SK-N-SH (cell line): ENCODE measurements at regions not wholly inside any gene's neighbourhood (a gene's known extent, or its start where the extent isn't known, plus 50 kb on each side); places are given as distances from the start of the nearest gene placed in this dataset.

Source experiments
- CTCF ChIA-PET: fragments of 300-600, 350-600 bp; formaldehyde crosslinking; extraction: SDS; loops from one replicate; lab custom pipeline; 2021; lab: Yijun Ruan, JAX
- POLR2A ChIA-PET: fragments of 350-600 bp; sonication (Branson Sonifier 250); formaldehyde crosslinking; extraction: SDS; loops from one replicate; lab custom pipeline; 2020; ENCODE audit warnings: antibody characterized with exemption, inconsistent platforms; lab: Yijun Ruan, JAX
- DNase-seq: peaks from one replicate; pipeline ENCODE4 v3.0.0; 2012
- H2AFZ ChIP-seq: fragments of 200-600 bp; sonication (generic); 2 replicates; pipeline ENCODE4 v1.8.1; 2016; ENCODE audit warnings: antibody characterized with exemption, mild to moderate bottlenecking, low read depth
- H3F3A ChIP-seq: fragments of 200-600 bp; sonication (generic); replicated peaks from 2 replicates; pipeline ENCODE3; 2016; ENCODE audit warnings: antibody characterized with exemption, mild to moderate bottlenecking; ENCODE audit not compliant: insufficient read depth
- H3K27ac ChIP-seq, 2 experiments: fragments of 200-500 bp in 1 of 2; fragments of 200-600 bp in 1 of 2; sonication (Bioruptor generic) in 1 of 2; sonication (generic), shearing (Covaris generic) in 1 of 2; 2 replicates each; pipeline versions ENCODE4 v1.5.1 to v1.6.1; 2014 to 2016; ENCODE audit warnings: low read depth in 2 of 2, inconsistent platforms in 1 of 2, low read length in 1 of 2, mild to moderate bottlenecking in 1 of 2, mixed read lengths in 1 of 2
- H3K27me3 ChIP-seq: fragments of 200-600 bp; sonication (generic), shearing (Covaris generic); 2 replicates; pipeline ENCODE4 v1.6.1; 2016; ENCODE audit warnings: mixed run types; ENCODE audit not compliant: insufficient read depth
- H3K36me3 ChIP-seq, 2 experiments: fragments of 200-500 bp in 1 of 2; fragments of 200-600 bp in 1 of 2; sonication (Bioruptor generic) in 1 of 2; sonication (generic) in 1 of 2; replicated peaks in 1 of 2; 2 replicates each; pipeline versions ENCODE3 to v1.5.1; 2014 to 2016; ENCODE audit warnings: low read length in 1 of 2, mild to moderate bottlenecking in 1 of 2; ENCODE audit not compliant: insufficient read depth in 2 of 2, control insufficient read depth in 1 of 2
- H3K4me1 ChIP-seq, 2 experiments: fragments of 200-500 bp in 1 of 2; fragments of 200-600 bp in 1 of 2; sonication (Bioruptor generic) in 1 of 2; sonication (generic), shearing (Covaris generic) in 1 of 2; 2 replicates each; pipeline versions ENCODE4 v1.5.1 to v1.6.1; 2014 to 2016; ENCODE audit warnings: low read depth in 1 of 2, low read length in 1 of 2, mixed run types in 1 of 2; ENCODE audit not compliant: insufficient read depth in 2 of 2, control insufficient read depth in 1 of 2
- H3K4me2 ChIP-seq: fragments of 200-600 bp; sonication (generic), shearing (Covaris generic); 2 replicates; pipeline ENCODE4 v1.6.1; 2017; ENCODE audit warnings: mixed run types
- H3K4me3 ChIP-seq, 2 experiments: fragments of 200-500 bp in 1 of 2; fragments of 200-600 bp in 1 of 2; sonication (Bioruptor generic) in 1 of 2; sonication (generic), shearing (Covaris generic) in 1 of 2; 2 replicates each; pipeline versions ENCODE4 v1.5.1 to v1.8.1; 2014 to 2016; ENCODE audit warnings: low read depth in 2 of 2, inconsistent platforms in 1 of 2, low read length in 1 of 2, mild to moderate bottlenecking in 1 of 2, mixed read lengths in 1 of 2, moderate library complexity in 1 of 2
- H3K79me2 ChIP-seq: fragments of 200-600 bp; sonication (generic); 2 replicates; pipeline ENCODE4 v1.8.1; 2017; ENCODE audit warnings: mild to moderate bottlenecking; ENCODE audit not compliant: insufficient read depth
- H3K9ac ChIP-seq: fragments of 200-600 bp; sonication (generic); 2 replicates; pipeline ENCODE4 v1.6.1; 2017; ENCODE audit warnings: mixed run types
- H3K9me2 ChIP-seq: fragments of 200-600 bp; sonication (generic); 2 replicates; pipeline ENCODE4 v1.6.1; 2017; ENCODE audit warnings: mixed run types
- H3K9me3 ChIP-seq: fragments of 200-600 bp; sonication (generic); 2 replicates; pipeline ENCODE4 v1.6.1; 2017; ENCODE audit warnings: mixed run types, mild to moderate bottlenecking, moderate library complexity
- H4K20me1 ChIP-seq: fragments of 200-600 bp; sonication (generic); 2 replicates; pipeline ENCODE4 v1.6.1; 2017; ENCODE audit warnings: mild to moderate bottlenecking, mixed run types; ENCODE audit not compliant: insufficient read depth
- CHD2 ChIP-seq: fragments of 150-350 bp; IDR thresholded peaks from 2 replicates; pipeline ENCODE4 v1.6.1; 2018; ENCODE audit warnings: low read length; ENCODE audit not compliant: partially characterized antibody
- FOXM1 ChIP-seq: IDR thresholded peaks from 2 replicates; pipeline ENCODE4 v1.4.0; 2012; ENCODE audit warnings: low read depth, mild to moderate bottlenecking
- JUND ChIP-seq: IDR thresholded peaks from 2 replicates; pipeline ENCODE4 v1.4.0; 2012
- MAX ChIP-seq: IDR thresholded peaks from 2 replicates; pipeline ENCODE4 v1.4.0; 2012; ENCODE audit warnings: low read depth
- MEF2A ChIP-seq: IDR thresholded peaks from 2 replicates; pipeline ENCODE4 v1.4.0; 2012; ENCODE audit warnings: low read depth, borderline replicate concordance
- PBX3 ChIP-seq: IDR thresholded peaks from 2 replicates; pipeline ENCODE4; 2012
- RAD21 ChIP-seq: IDR thresholded peaks from 2 replicates; pipeline ENCODE4 v1.6.1; 2012; ENCODE audit warnings: mild to moderate bottlenecking, low read length
- SIN3A ChIP-seq: IDR thresholded peaks from 2 replicates; pipeline ENCODE4 v1.6.1; 2012; ENCODE audit warnings: low read depth, mild to moderate bottlenecking, low read length, moderate library complexity, borderline replicate concordance
- SMC3 ChIP-seq: IDR thresholded peaks from 2 replicates; pipeline ENCODE4 v1.6.1; 2012; ENCODE audit warnings: low read depth, low read length, improper control_type of control experiment
- TAF1 ChIP-seq: IDR thresholded peaks from 2 replicates; pipeline ENCODE4 v1.6.1; 2012; ENCODE audit warnings: low read depth, mild to moderate bottlenecking, low read length, moderate library complexity, borderline replicate concordance
- USF1 ChIP-seq: IDR thresholded peaks from 2 replicates; pipeline ENCODE4 v1.4.0; 2012; ENCODE audit warnings: low read depth, borderline replicate concordance

GRCh38 chr5:158409507-158409906 lies 550.6 kb upstream of the CLINT1 start:
- no peak for DNase-seq

GRCh38 chr5:158407824-158408195 lies 548.9 kb upstream of the CLINT1 start:
- Histone ChIP-seq H3K4me3 (no peak overlapping the region), H3K9ac (peak overlapping the region; percentile 39; the same call in 1 of the 2 replicates), H3K36me3 (no peaks in the 10 kb centered on the region), H2AFZ (no peak overlapping the region), H3K4me2 (no peak overlapping the region), H3K79me2 (no peaks in the 10 kb centered on the region), H3K27ac (peak overlapping the region in 1 of 2 experiments; percentile 83; a peak in 2 of 4 replicates), H3K9me2 (no peaks in the 10 kb centered on the region), H3K4me1 (no peaks in the 10 kb centered on the region), H3F3A (peaks cover 13% of the 10 kb centered on the region), H3K27me3 (no peaks in the 10 kb centered on the region), H4K20me1 (no peaks in the 10 kb centered on the region), H3K9me3 (no peaks in the 10 kb centered on the region)
- ChIA-PET CTCF (interaction anchor here (1.1 kb wide), 1 partner anchor 15 kb away, joined by 4 read pairs; no protein-coding TSS in a partner anchor), POLR2A (no interaction called here)
- TF ChIP-seq USF1: no peak
- no peak for TF ChIP-seq PBX3
- no peak for TF ChIP-seq MAX
- TF ChIP-seq SIN3A: no peak
- no peak for TF ChIP-seq FOXM1
- no peak for TF ChIP-seq RAD21
- TF ChIP-seq CHD2: no peak
- TF ChIP-seq MEF2A: no peak
- DNase-seq: no peak

More at GRCh38 chr5:158409507-158409906, 550.6 kb upstream of the CLINT1 start:
- CTCF ChIA-PET: interaction anchor here (0.7 kb wide), 1 partner anchor 235 kb away, joined by 3 read pairs; no protein-coding TSS in a partner anchor
- Histone ChIP-seq H3K4me2 (no peak overlapping the region), H4K20me1 (no peaks in the 10 kb centered on the region), H3K9me2 (no peaks in the 10 kb centered on the region), H3K27ac (no peak overlapping the region), H3K36me3 (no peaks in the 10 kb centered on the region), H3K79me2 (no peaks in the 10 kb centered on the region), H3K4me1 (peaks cover 0 to 3% of the 10 kb centered on the region in 2 experiments; a peak in 1 of 4 replicates), H2AFZ (no peak overlapping the region), H3K27me3 (no peaks in the 10 kb centered on the region), H3K9me3 (no peaks in the 10 kb centered on the region), H3K9ac (no peak overlapping the region), H3K4me3 (no peak overlapping the region), H3F3A (peaks cover 13% of the 10 kb centered on the region)
- TF ChIP-seq PBX3 (no peak), TAF1 (no peak), JUND (no peak), SMC3 (no peak)
- POLR2A ChIA-PET: no interaction called here
